GM23338 (cell line): ENCODE measurements at regions not wholly inside any gene's neighbourhood (a gene's known extent, or its start where the extent isn't known, plus 50 kb on each side); places are given as distances from the start of the nearest gene placed in this dataset.

Experiments used
- ATAC-seq: fragments of 200-7000 bp; cut with Tn5 transposase; 3 replicates; pipeline ENCODE4 v1.9.1; 2020
- DNase-seq: peaks from one replicate; pipeline ENCODE4 v3.0.0-alpha.2; 2015; ENCODE audit warnings: low spot score
- H2AFZ ChIP-seq: fragments of 200-600 bp; sonication (generic); 2 replicates; pipeline ENCODE4 v1.8.0; 2016; ENCODE audit warnings: antibody characterized with exemption, mild to moderate bottlenecking, moderate library complexity
- H3F3A ChIP-seq: fragments of 200-600 bp; sonication (generic); replicated peaks from 2 replicates; pipeline ENCODE4 v1.8.0; 2017; ENCODE audit warnings: antibody characterized with exemption, mixed run types, low read depth
- H3K27ac ChIP-seq: fragments of 200-600 bp; sonication (generic); 2 replicates; pipeline ENCODE4 v1.6.1; 2016; ENCODE audit warnings: low read depth
- H3K27me3 ChIP-seq: fragments of 200-600 bp; sonication (generic); 2 replicates; pipeline ENCODE4 v1.8.0; 2016; ENCODE audit warnings: mild to moderate bottlenecking, mixed run types, moderate library complexity; ENCODE audit not compliant: insufficient read depth
- H3K36me3 ChIP-seq: fragments of 200-600 bp; sonication (generic); 2 replicates; pipeline ENCODE4 v1.8.0; 2016; ENCODE audit warnings: mild to moderate bottlenecking; ENCODE audit not compliant: insufficient read depth
- H3K4me1 ChIP-seq: fragments of 200-600 bp; sonication (generic); 2 replicates; pipeline ENCODE4 v1.8.0; 2016; ENCODE audit warnings: mild to moderate bottlenecking, moderate library complexity; ENCODE audit not compliant: insufficient read depth
- H3K4me2 ChIP-seq: fragments of 200-600 bp; sonication (generic); 2 replicates; pipeline ENCODE4 v1.7.1; 2017; ENCODE audit warnings: mixed run types
- H3K4me3 ChIP-seq: fragments of 200-600 bp; sonication (generic); 2 replicates; pipeline ENCODE4 v1.6.1; 2016; ENCODE audit warnings: mixed run types
- H3K79me2 ChIP-seq: fragments of 200-600 bp; sonication (generic); replicated peaks from 2 replicates; pipeline ENCODE4 v1.8.0; 2017; ENCODE audit warnings: mild to moderate bottlenecking; ENCODE audit not compliant: insufficient read depth
- H3K9me2 ChIP-seq: fragments of 200-600 bp; sonication (generic); 2 replicates; pipeline ENCODE4 v1.8.0; 2017; ENCODE audit not compliant: insufficient read depth
- H4K20me1 ChIP-seq: fragments of 200-600 bp; sonication (generic); replicated peaks from 2 replicates; pipeline ENCODE4 v1.8.0; 2017; ENCODE audit warnings: mild to moderate bottlenecking; ENCODE audit not compliant: insufficient read depth
- H3K27ac Mint-ChIP-seq: 2 replicates; pipeline ENCODE4 v1.8.0; 2020; ENCODE audit warnings: inconsistent platforms, mild to moderate bottlenecking, moderate library complexity, mixed read lengths
- H3K27me3 Mint-ChIP-seq: 3 replicates; pipeline ENCODE4 v1.8.0; 2022; ENCODE audit warnings: low read depth, mild to moderate bottlenecking, moderate library complexity, mixed read lengths, inconsistent platforms; ENCODE audit not compliant: insufficient read depth, poor library complexity
- H3K36me3 Mint-ChIP-seq: 3 replicates; pipeline ENCODE4 v1.8.0; 2021; ENCODE audit warnings: low read depth, mild to moderate bottlenecking, inconsistent platforms, moderate library complexity, mixed read lengths
- H3K4me1 Mint-ChIP-seq: 3 replicates; pipeline ENCODE4 v1.8.0; 2020; ENCODE audit warnings: mild to moderate bottlenecking, inconsistent platforms, mixed read lengths
- H3K4me3 Mint-ChIP-seq: 3 replicates; pipeline ENCODE4 v1.8.0; 2021; ENCODE audit warnings: moderate library complexity, mild to moderate bottlenecking, inconsistent platforms, mixed read lengths
- H3K9me3 Mint-ChIP-seq: 3 replicates; pipeline ENCODE4 v1.8.0; 2020; ENCODE audit warnings: moderate library complexity, mild to moderate bottlenecking, inconsistent platforms, mixed read lengths
- CTCF ChIP-seq, 2 experiments: fragments of 200-600 bp in 1 of 2; sonication (generic) in 1 of 2; conservative IDR thresholded peaks; 2 replicates each; pipeline versions ENCODE4 v1.5.1 to v1.6.1; 2016 to 2017; ENCODE audit warnings: antibody characterized with exemption in 2 of 2, low read depth in 2 of 2, mild to moderate bottlenecking in 2 of 2, moderate library complexity in 1 of 2
- EZH2 ChIP-seq: fragments of 200-600 bp; sonication (generic); IDR thresholded peaks from one replicate; pipeline ENCODE4 v1.8.0; 2017; ENCODE audit warnings: antibody characterized with exemption, mild to moderate bottlenecking, low read depth; ENCODE audit not compliant: unreplicated experiment
- EZH2phosphoT487 ChIP-seq: fragments of 200-600 bp; sonication (generic); IDR thresholded peaks from one replicate; pipeline ENCODE4 v1.8.1; 2018; ENCODE audit warnings: antibody characterized with exemption; ENCODE audit not compliant: unreplicated experiment
- JUNB ChIP-seq: IDR thresholded peaks from one replicate; pipeline ENCODE4 v1.6.1; 2016; ENCODE audit warnings: antibody characterized with exemption; ENCODE audit not compliant: unreplicated experiment
- NANOG ChIP-seq: IDR thresholded peaks from 2 replicates; pipeline ENCODE4 v1.6.1; 2016; ENCODE audit warnings: antibody characterized with exemption, borderline replicate concordance
- POLR2AphosphoS5 ChIP-seq: IDR thresholded peaks from 2 replicates; pipeline ENCODE4 v1.6.1; 2016; ENCODE audit warnings: antibody characterized with exemption, low read depth
- STAT1 ChIP-seq: IDR thresholded peaks from one replicate; pipeline ENCODE4 v1.6.1; 2016; ENCODE audit warnings: antibody characterized with exemption; ENCODE audit not compliant: unreplicated experiment
- ZNF114 ChIP-seq: fragments of 250-450 bp; sonication (Bioruptor Pico); IDR thresholded peaks from 2 replicates; pipeline ENCODE4 v1.5.0; 2020; ENCODE audit warnings: mild to moderate bottlenecking, moderate library complexity
- TF ChIP-seq, protein P1 (sequence below): fragments of 250-450 bp; sonication (Bioruptor Pico); IDR thresholded peaks from 2 replicates; pipeline ENCODE4 v1.5.0; 2020; ENCODE audit warnings: mild to moderate bottlenecking, moderate library complexity
- TF ChIP-seq, protein P2 (sequence below): IDR thresholded peaks from one replicate; pipeline ENCODE4 v1.6.1; 2018; ENCODE audit warnings: antibody characterized with exemption; ENCODE audit not compliant: unreplicated experiment

- Histone ChIP-seq H3F3A (no peaks in the 10 kb centered on the region; the same call in 1 of the 2 replicates), H3K36me3 (no peaks in the 10 kb centered on the region; the same call in 1 of the 2 replicates), H3K4me3 (no peak overlapping the region), H3K27me3 (no peaks in the 10 kb centered on the region), H3K9me2 (0 out of 2 replicates have a peak, but pooled peaks cover 2% of the 10 kb centered on the region), H2AFZ (no peak overlapping the region), H3K27ac (no peak overlapping the region), H3K4me1 (peaks cover 12% of the 10 kb centered on the region), H3K79me2 (no peaks in the 10 kb centered on the region), H3K4me2 (no peak overlapping the region), H4K20me1 (no peaks in the 10 kb centered on the region)
- Mint-ChIP-seq H3K4me3 (no peak overlapping the region), H3K4me1 (peaks cover 27% of the 10 kb centered on the region), H3K27ac (no peak overlapping the region), H3K27me3 (peaks cover 5% of the 10 kb centered on the region), H3K36me3 (peaks cover 7% of the 10 kb centered on the region), H3K9me3 (peaks cover 11% of the 10 kb centered on the region; the same call in 2 of the 3 replicates)
- TF ChIP-seq, protein P1, sequence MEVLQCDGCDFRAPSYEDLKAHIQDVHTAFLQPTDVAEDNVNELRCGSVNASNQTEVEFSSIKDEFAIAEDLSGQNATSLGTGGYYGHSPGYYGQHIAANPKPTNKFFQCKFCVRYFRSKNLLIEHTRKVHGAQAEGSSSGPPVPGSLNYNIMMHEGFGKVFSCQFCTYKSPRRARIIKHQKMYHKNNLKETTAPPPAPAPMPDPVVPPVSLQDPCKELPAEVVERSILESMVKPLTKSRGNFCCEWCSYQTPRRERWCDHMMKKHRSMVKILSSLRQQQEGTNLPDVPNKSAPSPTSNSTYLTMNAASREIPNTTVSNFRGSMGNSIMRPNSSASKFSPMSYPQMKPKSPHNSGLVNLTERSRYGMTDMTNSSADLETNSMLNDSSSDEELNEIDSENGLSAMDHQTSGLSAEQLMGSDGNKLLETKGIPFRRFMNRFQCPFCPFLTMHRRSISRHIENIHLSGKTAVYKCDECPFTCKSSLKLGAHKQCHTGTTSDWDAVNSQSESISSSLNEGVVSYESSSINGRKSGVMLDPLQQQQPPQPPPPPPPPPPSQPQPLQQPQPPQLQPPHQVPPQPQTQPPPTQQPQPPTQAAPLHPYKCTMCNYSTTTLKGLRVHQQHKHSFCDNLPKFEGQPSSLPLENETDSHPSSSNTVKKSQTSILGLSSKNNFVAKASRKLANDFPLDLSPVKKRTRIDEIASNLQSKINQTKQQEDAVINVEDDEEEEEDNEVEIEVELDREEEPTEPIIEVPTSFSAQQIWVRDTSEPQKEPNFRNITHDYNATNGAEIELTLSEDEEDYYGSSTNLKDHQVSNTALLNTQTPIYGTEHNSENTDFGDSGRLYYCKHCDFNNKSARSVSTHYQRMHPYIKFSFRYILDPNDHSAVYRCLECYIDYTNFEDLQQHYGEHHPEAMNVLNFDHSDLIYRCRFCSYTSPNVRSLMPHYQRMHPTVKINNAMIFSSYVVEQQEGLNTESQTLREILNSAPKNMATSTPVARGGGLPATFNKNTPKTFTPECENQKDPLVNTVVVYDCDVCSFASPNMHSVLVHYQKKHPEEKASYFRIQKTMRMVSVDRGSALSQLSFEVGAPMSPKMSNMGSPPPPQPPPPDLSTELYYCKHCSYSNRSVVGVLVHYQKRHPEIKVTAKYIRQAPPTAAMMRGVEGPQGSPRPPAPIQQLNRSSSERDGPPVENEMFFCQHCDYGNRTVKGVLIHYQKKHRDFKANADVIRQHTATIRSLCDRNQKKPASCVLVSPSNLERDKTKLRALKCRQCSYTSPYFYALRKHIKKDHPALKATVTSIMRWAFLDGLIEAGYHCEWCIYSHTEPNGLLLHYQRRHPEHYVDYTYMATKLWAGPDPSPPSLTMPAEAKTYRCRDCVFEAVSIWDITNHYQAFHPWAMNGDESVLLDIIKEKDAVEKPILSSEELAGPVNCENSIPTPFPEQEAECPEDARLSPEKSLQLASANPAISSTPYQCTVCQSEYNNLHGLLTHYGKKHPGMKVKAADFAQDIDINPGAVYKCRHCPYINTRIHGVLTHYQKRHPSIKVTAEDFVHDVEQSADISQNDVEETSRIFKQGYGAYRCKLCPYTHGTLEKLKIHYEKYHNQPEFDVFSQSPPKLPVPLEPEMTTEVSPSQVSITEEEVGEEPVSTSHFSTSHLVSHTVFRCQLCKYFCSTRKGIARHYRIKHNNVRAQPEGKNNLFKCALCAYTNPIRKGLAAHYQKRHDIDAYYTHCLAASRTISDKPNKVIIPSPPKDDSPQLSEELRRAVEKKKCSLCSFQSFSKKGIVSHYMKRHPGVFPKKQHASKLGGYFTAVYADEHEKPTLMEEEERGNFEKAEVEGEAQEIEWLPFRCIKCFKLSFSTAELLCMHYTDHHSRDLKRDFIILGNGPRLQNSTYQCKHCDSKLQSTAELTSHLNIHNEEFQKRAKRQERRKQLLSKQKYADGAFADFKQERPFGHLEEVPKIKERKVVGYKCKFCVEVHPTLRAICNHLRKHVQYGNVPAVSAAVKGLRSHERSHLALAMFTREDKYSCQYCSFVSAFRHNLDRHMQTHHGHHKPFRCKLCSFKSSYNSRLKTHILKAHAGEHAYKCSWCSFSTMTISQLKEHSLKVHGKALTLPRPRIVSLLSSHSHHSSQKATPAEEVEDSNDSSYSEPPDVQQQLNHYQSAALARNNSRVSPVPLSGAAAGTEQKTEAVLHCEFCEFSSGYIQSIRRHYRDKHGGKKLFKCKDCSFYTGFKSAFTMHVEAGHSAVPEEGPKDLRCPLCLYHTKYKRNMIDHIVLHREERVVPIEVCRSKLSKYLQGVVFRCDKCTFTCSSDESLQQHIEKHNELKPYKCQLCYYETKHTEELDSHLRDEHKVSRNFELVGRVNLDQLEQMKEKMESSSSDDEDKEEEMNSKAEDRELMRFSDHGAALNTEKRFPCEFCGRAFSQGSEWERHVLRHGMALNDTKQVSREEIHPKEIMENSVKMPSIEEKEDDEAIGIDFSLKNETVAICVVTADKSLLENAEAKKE, result no peak
- TF ChIP-seq ZNF114 (CRISPR knock-in tag), result no peak
- no peak for TF ChIP-seq EZH2phosphoT487
- no peak for TF ChIP-seq CTCF (conservative IDR thresholded peaks at IDR 0.05; ENCODE audit: low read depth in 2 of 2)
- no peak for TF ChIP-seq POLR2AphosphoS5
- no peak for TF ChIP-seq JUNB
- TF ChIP-seq, protein P2, sequence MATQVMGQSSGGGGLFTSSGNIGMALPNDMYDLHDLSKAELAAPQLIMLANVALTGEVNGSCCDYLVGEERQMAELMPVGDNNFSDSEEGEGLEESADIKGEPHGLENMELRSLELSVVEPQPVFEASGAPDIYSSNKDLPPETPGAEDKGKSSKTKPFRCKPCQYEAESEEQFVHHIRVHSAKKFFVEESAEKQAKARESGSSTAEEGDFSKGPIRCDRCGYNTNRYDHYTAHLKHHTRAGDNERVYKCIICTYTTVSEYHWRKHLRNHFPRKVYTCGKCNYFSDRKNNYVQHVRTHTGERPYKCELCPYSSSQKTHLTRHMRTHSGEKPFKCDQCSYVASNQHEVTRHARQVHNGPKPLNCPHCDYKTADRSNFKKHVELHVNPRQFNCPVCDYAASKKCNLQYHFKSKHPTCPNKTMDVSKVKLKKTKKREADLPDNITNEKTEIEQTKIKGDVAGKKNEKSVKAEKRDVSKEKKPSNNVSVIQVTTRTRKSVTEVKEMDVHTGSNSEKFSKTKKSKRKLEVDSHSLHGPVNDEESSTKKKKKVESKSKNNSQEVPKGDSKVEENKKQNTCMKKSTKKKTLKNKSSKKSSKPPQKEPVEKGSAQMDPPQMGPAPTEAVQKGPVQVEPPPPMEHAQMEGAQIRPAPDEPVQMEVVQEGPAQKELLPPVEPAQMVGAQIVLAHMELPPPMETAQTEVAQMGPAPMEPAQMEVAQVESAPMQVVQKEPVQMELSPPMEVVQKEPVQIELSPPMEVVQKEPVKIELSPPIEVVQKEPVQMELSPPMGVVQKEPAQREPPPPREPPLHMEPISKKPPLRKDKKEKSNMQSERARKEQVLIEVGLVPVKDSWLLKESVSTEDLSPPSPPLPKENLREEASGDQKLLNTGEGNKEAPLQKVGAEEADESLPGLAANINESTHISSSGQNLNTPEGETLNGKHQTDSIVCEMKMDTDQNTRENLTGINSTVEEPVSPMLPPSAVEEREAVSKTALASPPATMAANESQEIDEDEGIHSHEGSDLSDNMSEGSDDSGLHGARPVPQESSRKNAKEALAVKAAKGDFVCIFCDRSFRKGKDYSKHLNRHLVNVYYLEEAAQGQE, result no peak
- no peak for TF ChIP-seq EZH2
- TF ChIP-seq NANOG, result no peak
- no peak for TF ChIP-seq STAT1
- ATAC-seq (no peak), DNase-seq (no peak)
Observed at GRCh38 chr16:86272744-86273143, 237.6 kb upstream of the FOXF1 start.
